Heart left ventricle (tissue), 13 donors: ENCODE measurements at regions not wholly inside any gene's neighbourhood (a gene's known extent, or its start where the extent isn't known, plus 50 kb on each side); places are given as distances from the start of the nearest gene placed in this dataset.

Experiments
- POLR2A ChIP-seq, 2 donors: fragments of 450-650 bp; IDR thresholded peaks; one replicate each; pipeline ENCODE4 v1.6.1; 2017; ENCODE audit warnings: antibody characterized with exemption in 2 of 2, mild to moderate bottlenecking in 2 of 2, moderate library complexity in 2 of 2
- TF ChIP-seq, protein P1 (sequence below), 12 donors: fragments of 200-600 bp; sonication (generic) in 4 of 12; IDR thresholded peaks; one replicate each; pipeline versions ENCODE4 v1.5.0 to v1.8.0; 2018 to 2022; ENCODE audit warnings: antibody characterized with exemption in 12 of 12, mild to moderate bottlenecking in 5 of 12
- donor health status: ischemic (EF 13 %, LVEDD 7.1; RV severe dilation, severe dysfunction).
- donor health status: DM: no; HTN: yes; CAD: no.
- donor health status: DM: no; HTN: no; CAD: no.
- donor health status: ischemic (EF 25% LVEDD 6.9; RV normal size, moderate dysfunction).
- donor health status: ischemic (EF 25% LVEDD 5.7; RV mildly dilated, moderate dysfunction).
- donor health status: ischemic (EF 35%, LVEDD 5.7; RV mildly dilated, moderate dysfunction).
- donor health status: nonischemic (EF 11% LVEDD 7.7; RV severe dilation, severe dysfunction).
- donor health status: DM: yes; HTN: yes; CAD: no.
- donor health status: PGD.
- donor health status: ischemic (EF 29% LVEDD 5.4; RV normal size, mild dysfunction).
- donor health status: nonischemic (EF 23%, LVEDD 6.1; RV moderate dilation, normal function).

DNA sequence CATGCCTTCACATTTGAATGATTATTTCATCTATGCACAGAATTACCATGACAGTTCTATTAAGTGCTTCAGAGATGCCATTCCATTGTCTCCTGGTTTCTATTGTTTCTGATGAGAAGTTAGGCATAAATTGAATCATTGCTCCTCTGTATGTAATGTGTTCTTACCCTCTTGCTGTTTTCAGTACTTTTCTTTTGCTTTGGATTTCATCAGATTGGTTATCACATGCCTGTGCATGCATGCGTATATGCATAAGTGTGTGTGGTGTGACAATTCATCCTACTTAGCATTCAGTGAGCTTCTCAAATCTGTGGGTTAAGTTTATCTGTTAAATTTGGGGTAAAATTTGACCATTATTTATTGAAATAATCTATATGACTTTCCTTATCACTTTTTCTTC is 263.3 kb upstream of the RND3 start:
- TF ChIP-seq, protein P1, sequence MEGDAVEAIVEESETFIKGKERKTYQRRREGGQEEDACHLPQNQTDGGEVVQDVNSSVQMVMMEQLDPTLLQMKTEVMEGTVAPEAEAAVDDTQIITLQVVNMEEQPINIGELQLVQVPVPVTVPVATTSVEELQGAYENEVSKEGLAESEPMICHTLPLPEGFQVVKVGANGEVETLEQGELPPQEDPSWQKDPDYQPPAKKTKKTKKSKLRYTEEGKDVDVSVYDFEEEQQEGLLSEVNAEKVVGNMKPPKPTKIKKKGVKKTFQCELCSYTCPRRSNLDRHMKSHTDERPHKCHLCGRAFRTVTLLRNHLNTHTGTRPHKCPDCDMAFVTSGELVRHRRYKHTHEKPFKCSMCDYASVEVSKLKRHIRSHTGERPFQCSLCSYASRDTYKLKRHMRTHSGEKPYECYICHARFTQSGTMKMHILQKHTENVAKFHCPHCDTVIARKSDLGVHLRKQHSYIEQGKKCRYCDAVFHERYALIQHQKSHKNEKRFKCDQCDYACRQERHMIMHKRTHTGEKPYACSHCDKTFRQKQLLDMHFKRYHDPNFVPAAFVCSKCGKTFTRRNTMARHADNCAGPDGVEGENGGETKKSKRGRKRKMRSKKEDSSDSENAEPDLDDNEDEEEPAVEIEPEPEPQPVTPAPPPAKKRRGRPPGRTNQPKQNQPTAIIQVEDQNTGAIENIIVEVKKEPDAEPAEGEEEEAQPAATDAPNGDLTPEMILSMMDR (IDR thresholded peaks at IDR 0.05) = no peak
- no peak for TF ChIP-seq POLR2A (IDR thresholded peaks at IDR 0.05)
